Calu3 (cell line): ENCODE measurements at regions not wholly inside any gene's neighbourhood (a gene's known extent, or its start where the extent isn't known, plus 50 kb on each side); places are given as distances from the start of the nearest gene placed in this dataset.

ENCODE experiments used
- BruUV-seq: library from RNA; stranded (reverse); fragments of 400-500 nt; replicated peaks from 2 replicates; lab custom pipeline; 2021; lab: Mats Ljungman, UMichigan
- CTCF ChIA-PET: fragments of 300-600 bp; sonication (Branson Sonifier 250); formaldehyde crosslinking; loops from one replicate; lab custom pipeline; 2022; ENCODE audit warnings: antibody characterized with exemption; lab: Charles Lee
- DNase-seq: peaks from one replicate; pipeline ENCODE4 v3.0.0; 2022
- H3K27ac Mint-ChIP-seq: one replicate; pipeline ENCODE4 v1.8.0; 2022; ENCODE audit warnings: mixed read lengths; ENCODE audit not compliant: unreplicated experiment
- H3K27me3 Mint-ChIP-seq: one replicate; pipeline ENCODE4 v1.8.0; 2022; ENCODE audit warnings: mixed read lengths; ENCODE audit not compliant: unreplicated experiment
- H3K36me3 Mint-ChIP-seq: one replicate; pipeline ENCODE4 v1.8.0; 2022; ENCODE audit warnings: mild to moderate bottlenecking, moderate library complexity, mixed read lengths; ENCODE audit not compliant: insufficient read depth, unreplicated experiment
- H3K4me1 Mint-ChIP-seq: one replicate; pipeline ENCODE4 v1.8.0; 2022; ENCODE audit warnings: mild to moderate bottlenecking, low read depth, mixed read lengths; ENCODE audit not compliant: unreplicated experiment
- H3K4me3 Mint-ChIP-seq: one replicate; pipeline ENCODE4 v1.8.0; 2022; ENCODE audit warnings: mild to moderate bottlenecking, low read depth, moderate library complexity, mixed read lengths; ENCODE audit not compliant: unreplicated experiment
- H3K9me3 Mint-ChIP-seq: one replicate; pipeline ENCODE4 v1.8.0; 2022; ENCODE audit warnings: low read depth, mixed read lengths; ENCODE audit not compliant: unreplicated experiment
- CTCF ChIP-seq: fragments of 200-600 bp; IDR thresholded peaks from one replicate; pipeline ENCODE4 v1.8.0; 2022; ENCODE audit warnings: antibody characterized with exemption; ENCODE audit not compliant: unreplicated experiment
- intact Hi-C: fragments of 100-400 bp; cut with micrococcal nuclease; formaldehyde crosslinking; loops from one replicate; pipeline ENCODE4 v1.10.0; 2022; ENCODE audit not compliant: unreplicated experiment

GRCh38 chr5:136731241-136731900 lies 366.0 kb upstream of the TRPC7 start:
- no peak for DNase-seq
- CTCF ChIA-PET = interaction anchor here (0.7 kb wide), 1 partner anchor 309 kb away, joined by 3 read pairs; no protein-coding TSS in a partner anchor
- BruUV-seq = no TSS peak
- H3K4me1 Mint-ChIP-seq = no peaks in the 10 kb centered on the region
- no peaks in the 10 kb centered on the region for H3K9me3 Mint-ChIP-seq
- TF ChIP-seq CTCF = no peak
- no peaks in the 10 kb centered on the region for H3K27me3 Mint-ChIP-seq
- no peak overlapping the region for H3K4me3 Mint-ChIP-seq
- no peak overlapping the region for H3K27ac Mint-ChIP-seq
- H3K36me3 Mint-ChIP-seq = no peaks in the 10 kb centered on the region
- intact Hi-C loops = no loop called here

- no TSS peak for BruUV-seq
- no peaks in the 10 kb centered on the region for H3K4me1 Mint-ChIP-seq
- H3K9me3 Mint-ChIP-seq = no peaks in the 10 kb centered on the region
- no peak overlapping the region for H3K4me3 Mint-ChIP-seq
- no peak overlapping the region for H3K27ac Mint-ChIP-seq
- intact Hi-C loops = no loop called here
- no peak for TF ChIP-seq CTCF
- DNase-seq = no peak
- H3K36me3 Mint-ChIP-seq = no peaks in the 10 kb centered on the region
- CTCF ChIA-PET = no interaction called here
- no peaks in the 10 kb centered on the region for H3K27me3 Mint-ChIP-seq
Observed at GRCh38 chr5:136730426-136730825, 365.1 kb upstream of the TRPC7 start.

GRCh38 chr5:136729901-136730355 lies 364.6 kb upstream of the TRPC7 start:
- Mint-ChIP-seq H3K4me1 (no peaks in the 10 kb centered on the region), H3K36me3 (no peaks in the 10 kb centered on the region), H3K27ac (no peak overlapping the region), H3K4me3 (no peak overlapping the region), H3K9me3 (no peaks in the 10 kb centered on the region), H3K27me3 (no peaks in the 10 kb centered on the region)
- intact Hi-C loops = no loop called here
- DNase-seq = no peak
- TF ChIP-seq CTCF = no peak
- BruUV-seq = no TSS peak
- CTCF ChIA-PET = interaction anchor here (0.9 kb wide), 1 partner anchor 44 kb away, joined by 3 read pairs; no protein-coding TSS in a partner anchor

- H3K36me3 Mint-ChIP-seq = no peaks in the 10 kb centered on the region
- no peak overlapping the region for H3K27ac Mint-ChIP-seq
- no TSS peak for BruUV-seq
- H3K4me1 Mint-ChIP-seq = no peaks in the 10 kb centered on the region
- CTCF ChIA-PET = no interaction called here
- no peak for TF ChIP-seq CTCF
- DNase-seq = no peak
- no peaks in the 10 kb centered on the region for H3K27me3 Mint-ChIP-seq
- intact Hi-C loops = no loop called here
- no peaks in the 10 kb centered on the region for H3K9me3 Mint-ChIP-seq
- H3K4me3 Mint-ChIP-seq = no peak overlapping the region
Observed at GRCh38 chr5:136726506-136726905, 361.2 kb upstream of the TRPC7 start.
